ENCODE measurements at regions not wholly inside any gene's neighbourhood (a gene's known extent, or its start where the extent isn't known, plus 50 kb on each side); places are given as distances from the start of the nearest gene placed in this dataset.

- WGBS, 2 donors: 77 to 88% methylated on average over 3 of the region's 3 CpGs
- intact Hi-C loops (cut with DNase I): no loop called here
- TF ChIP-seq CTCF (IDR thresholded peaks at IDR 0.05) (no peak), POLR2A (IDR thresholded peaks at IDR 0.05) (no peak)
- H3K27ac ChIP-seq: no peak overlapping the region
- H3K4me1 ChIP-seq: no peaks in the 10 kb centered on the region
- no peak for ATAC-seq
- no peak overlapping the region for H3K4me3 ChIP-seq
- no peak for DNase-seq
- no peaks in the 10 kb centered on the region for H3K27me3 ChIP-seq
- no peaks in the 10 kb centered on the region for H3K36me3 ChIP-seq (replicated peaks in 1 of 2; ENCODE audit: insufficient read depth in 1 of 2, low read depth in 2 of 2)
- H3K9me3 ChIP-seq: no peaks in the 10 kb centered on the region
These were observed 341.8 kb upstream of the GULP1 start for GRCh38 chr2:187949859-187950258.

GRCh38 chr2:187951470-187952218 is 340.0 kb upstream of the GULP1 start:
- Histone ChIP-seq H3K4me3 (no peak overlapping the region), H3K27me3 (no peaks in the 10 kb centered on the region), H3K27ac (no peak overlapping the region), H3K9me3 (no peaks in the 10 kb centered on the region), H3K4me1 (no peaks in the 10 kb centered on the region), H3K36me3 (replicated peaks in 1 of 2; ENCODE audit: insufficient read depth in 1 of 2, low read depth in 2 of 2) (no peaks in the 10 kb centered on the region)
- no peak for TF ChIP-seq CTCF (IDR thresholded peaks at IDR 0.05)
- intact Hi-C loops (cut with DNase I): no loop called here
- no peak for ATAC-seq
- WGBS, 2 donors: 90 to 95% methylated on average over 17 to 31 of the region's 32 CpGs
- no peak for DNase-seq

GRCh38 chr2:187956906-187957534 is 334.7 kb upstream of the GULP1 start:
- peaks cover 0 to 2% (median 0%) of the 10 kb centered on the region in 3 donors for H3K9me3 ChIP-seq
- 76 to 79% methylated on average over 2 of the region's 2 CpGs for WGBS, 2 donors
- no peak overlapping the region for H3K4me3 ChIP-seq
- no peak overlapping the region for H3K27ac ChIP-seq
- H3K4me1 ChIP-seq: no peaks in the 10 kb centered on the region
- no peaks in the 10 kb centered on the region for H3K36me3 ChIP-seq (replicated peaks in 1 of 2; ENCODE audit: insufficient read depth in 1 of 2, low read depth in 2 of 2)
- DNase-seq (no peak), ATAC-seq (peak; percentile 55)
- no peaks in the 10 kb centered on the region for H3K27me3 ChIP-seq
- intact Hi-C loops (cut with DNase I): no loop called here
- TF ChIP-seq POLR2A (IDR thresholded peaks at IDR 0.05): no peak
- TF ChIP-seq CTCF (IDR thresholded peaks at IDR 0.05): no peak

GRCh38 chr2:187959821-187960220 is 331.9 kb upstream of the GULP1 start:
- TF ChIP-seq POLR2A (IDR thresholded peaks at IDR 0.05) (no peak), CTCF (IDR thresholded peaks at IDR 0.05) (no peak)
- ATAC-seq (no peak), DNase-seq (no peak)
- Histone ChIP-seq H3K27me3 (no peaks in the 10 kb centered on the region), H3K27ac (no peak overlapping the region), H3K4me1 (no peaks in the 10 kb centered on the region), H3K9me3 (peaks cover 0 to 2% (median 0%) of the 10 kb centered on the region in 3 donors), H3K4me3 (no peak overlapping the region), H3K36me3 (replicated peaks in 1 of 2; ENCODE audit: insufficient read depth in 1 of 2, low read depth in 2 of 2) (no peaks in the 10 kb centered on the region)
- intact Hi-C loops (cut with DNase I): no loop called here

GRCh38 chr2:187962538-187962937 is 329.1 kb upstream of the GULP1 start:
- intact Hi-C loops (cut with DNase I): no loop called here
- peaks cover 0 to 2% (median 0%) of the 10 kb centered on the region in 3 donors for H3K9me3 ChIP-seq
- no peaks in the 10 kb centered on the region for H3K36me3 ChIP-seq (replicated peaks in 1 of 2; ENCODE audit: insufficient read depth in 1 of 2, low read depth in 2 of 2)
- no peaks in the 10 kb centered on the region for H3K4me1 ChIP-seq
- DNase-seq (no peak), ATAC-seq (no peak)
- TF ChIP-seq POLR2A (IDR thresholded peaks at IDR 0.05): no peak
- no peak for TF ChIP-seq CTCF (IDR thresholded peaks at IDR 0.05)
- H3K27ac ChIP-seq: no peak overlapping the region
- H3K4me3 ChIP-seq: no peak overlapping the region
- 85% methylated on average over 2 of the region's 2 CpGs for WGBS, 2 donors
- H3K27me3 ChIP-seq: no peaks in the 10 kb centered on the region

All from body of pancreas (tissue), 4 donors.